Stimulated activated CD4-positive, alpha-beta T cell treated with anti-CD3 and anti-CD28 coated beads, Interleukin-2, amount 100 ng/mL, for 4 hours (primary cell): ENCODE measurements at regions not wholly inside any gene's neighbourhood (a gene's known extent, or its start where the extent isn't known, plus 50 kb on each side); places are given as distances from the start of the nearest gene placed in this dataset.

ENCODE experiments used
- DNase-seq: peaks from one replicate; pipeline ENCODE4 v3.0.0-alpha.2; 2020; ENCODE audit warnings: low read depth

DNA sequence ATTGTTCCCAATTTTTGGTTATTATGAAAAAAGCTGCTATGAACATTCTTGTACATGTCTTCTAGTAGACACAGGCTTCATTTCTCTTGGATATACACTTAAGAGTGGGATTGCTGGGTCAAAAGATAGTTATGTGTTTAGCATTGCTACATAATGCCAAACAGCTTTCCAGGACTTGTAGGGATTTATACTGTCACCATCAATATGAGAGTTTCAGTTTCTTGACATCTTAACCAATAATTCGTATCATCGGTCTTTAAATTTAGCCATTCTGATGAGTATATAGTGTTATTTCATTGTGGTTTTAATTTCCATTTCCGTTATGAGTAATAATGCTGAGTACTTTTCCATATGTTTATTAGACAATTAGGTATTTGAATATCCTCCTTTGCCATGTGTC is 190.3 kb upstream of the PFN2 start:
- DNase-seq = no peak

DNA sequence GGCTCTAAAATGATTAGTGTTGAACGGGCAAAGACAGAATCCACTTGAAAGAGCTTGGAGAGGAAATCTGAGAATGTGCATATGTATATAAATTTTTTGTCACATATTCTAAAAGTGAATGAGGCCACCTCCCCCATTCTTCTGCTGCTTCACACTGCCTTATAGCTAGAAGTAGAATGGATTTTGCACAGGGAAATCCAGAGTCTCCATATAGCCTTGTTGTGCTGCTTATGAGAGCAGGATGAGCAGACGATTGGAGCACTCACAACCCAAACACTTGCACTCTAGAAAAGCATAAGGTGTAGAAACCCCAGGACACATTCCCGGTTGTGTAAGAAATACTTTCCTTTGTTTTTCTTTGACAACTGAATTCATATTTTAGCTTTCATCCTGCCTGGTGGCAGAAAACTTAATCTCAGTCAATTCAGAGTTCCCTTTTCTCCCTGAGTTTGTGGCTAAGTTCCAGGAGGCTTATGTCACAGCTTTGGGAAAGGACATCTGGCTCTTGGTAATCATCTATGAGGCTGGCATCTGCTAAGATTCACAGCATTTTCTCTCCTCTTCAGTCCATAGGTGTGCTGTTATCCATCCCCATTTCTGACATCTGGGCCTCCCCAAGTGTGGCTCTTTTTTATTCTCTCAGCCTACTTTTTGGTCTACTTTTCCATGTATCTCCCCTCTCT is 188.4 kb upstream of the PFN2 start:
- no peak for DNase-seq

DNA sequence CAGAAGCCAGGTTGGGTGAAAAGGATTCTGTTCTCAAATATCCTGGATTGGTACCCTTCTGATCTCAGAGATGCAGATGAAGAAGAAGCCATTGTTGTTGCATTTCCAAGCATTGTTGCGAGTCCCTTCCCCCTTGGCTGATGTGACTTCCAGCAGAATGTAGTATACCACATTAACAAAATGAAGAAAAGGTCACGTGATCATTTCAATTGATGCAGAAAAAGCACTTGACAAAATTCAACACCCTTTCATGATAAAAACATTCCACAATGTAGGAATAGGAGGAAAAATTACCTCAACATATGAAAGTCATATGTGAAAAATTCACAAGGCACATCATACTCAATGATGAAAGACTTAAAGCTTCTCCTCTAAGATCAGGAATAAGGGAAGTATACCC is 181.9 kb upstream of the PFN2 start:
- no peak for DNase-seq

DNA sequence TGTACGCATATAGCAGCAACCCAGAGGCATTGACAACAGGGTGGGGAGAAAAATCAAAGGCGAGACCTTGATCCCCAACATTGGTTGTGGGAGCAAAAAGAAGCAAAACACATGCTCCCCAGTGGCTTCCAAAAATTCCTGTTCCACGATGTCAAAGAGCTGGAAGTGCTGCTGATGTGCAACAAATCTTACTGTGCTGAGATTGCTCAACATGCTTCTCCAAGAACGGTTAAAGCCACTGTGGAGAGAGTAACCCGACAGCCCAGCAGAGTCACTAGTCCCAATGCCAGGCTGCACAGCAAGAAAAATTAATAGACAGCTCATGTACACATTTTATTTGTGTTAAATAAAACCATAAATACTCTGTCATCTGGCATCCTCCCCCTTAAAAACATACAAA is 179.9 kb upstream of the PFN2 start:
- no peak for DNase-seq

DNA sequence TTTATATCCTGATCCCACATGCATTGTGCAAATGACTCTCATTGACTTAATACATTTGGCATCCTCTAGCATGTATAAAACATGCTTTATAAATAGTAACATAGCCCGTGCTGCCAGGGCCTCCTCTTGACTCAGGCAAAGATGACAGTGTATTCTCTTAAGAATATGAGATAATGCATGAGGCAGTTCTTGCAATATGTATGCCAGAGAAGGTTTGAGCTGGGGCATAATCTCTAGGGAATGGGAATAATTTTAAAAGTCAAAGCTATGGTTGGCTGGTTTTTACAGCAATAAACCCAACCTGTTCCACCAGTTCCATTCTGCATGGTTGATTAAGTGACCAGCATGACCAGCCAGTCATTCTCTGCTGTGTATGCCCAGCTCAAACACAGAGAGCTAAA is 179.0 kb upstream of the PFN2 start:
- no peak for DNase-seq

DNA sequence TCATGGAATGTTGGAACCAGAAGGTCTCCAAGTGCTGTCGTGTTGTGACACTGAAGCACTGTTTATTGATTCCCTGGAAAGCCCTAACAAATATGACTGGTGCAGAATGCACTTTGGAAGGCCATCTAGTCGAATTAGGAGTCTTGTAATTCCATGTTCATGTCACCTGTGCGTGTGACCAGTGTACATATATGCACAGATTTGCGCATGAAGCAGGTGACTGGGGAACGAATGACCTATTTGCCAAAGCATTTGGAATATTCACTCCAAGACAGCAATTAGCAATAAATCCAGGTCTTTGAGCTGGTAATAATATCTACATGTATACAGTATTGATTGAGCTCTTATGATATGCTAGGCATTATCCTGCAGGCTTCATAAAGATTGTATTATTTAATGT is 177.5 kb upstream of the PFN2 start:
- DNase-seq = no peak

DNA sequence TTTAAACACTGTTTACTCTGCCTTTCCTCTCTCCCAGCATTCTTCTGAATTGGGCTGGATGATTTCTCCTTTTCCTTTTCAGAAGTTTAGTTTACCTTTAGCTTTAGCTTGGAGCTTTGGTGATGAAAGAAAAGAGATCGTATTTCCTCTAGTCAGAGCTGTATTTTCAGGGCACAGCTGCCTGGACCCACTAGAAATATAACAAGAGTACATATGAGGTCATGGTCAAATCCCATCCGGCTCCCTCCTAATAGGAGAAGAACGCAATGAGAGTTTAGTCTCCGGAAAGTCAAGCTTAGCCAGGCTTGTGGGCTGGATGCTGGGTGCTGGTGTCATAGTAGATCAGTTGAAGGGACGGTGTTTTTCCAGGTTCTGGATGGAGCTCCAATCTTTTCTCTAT is 177.1 kb upstream of the PFN2 start:
- no peak for DNase-seq

DNA sequence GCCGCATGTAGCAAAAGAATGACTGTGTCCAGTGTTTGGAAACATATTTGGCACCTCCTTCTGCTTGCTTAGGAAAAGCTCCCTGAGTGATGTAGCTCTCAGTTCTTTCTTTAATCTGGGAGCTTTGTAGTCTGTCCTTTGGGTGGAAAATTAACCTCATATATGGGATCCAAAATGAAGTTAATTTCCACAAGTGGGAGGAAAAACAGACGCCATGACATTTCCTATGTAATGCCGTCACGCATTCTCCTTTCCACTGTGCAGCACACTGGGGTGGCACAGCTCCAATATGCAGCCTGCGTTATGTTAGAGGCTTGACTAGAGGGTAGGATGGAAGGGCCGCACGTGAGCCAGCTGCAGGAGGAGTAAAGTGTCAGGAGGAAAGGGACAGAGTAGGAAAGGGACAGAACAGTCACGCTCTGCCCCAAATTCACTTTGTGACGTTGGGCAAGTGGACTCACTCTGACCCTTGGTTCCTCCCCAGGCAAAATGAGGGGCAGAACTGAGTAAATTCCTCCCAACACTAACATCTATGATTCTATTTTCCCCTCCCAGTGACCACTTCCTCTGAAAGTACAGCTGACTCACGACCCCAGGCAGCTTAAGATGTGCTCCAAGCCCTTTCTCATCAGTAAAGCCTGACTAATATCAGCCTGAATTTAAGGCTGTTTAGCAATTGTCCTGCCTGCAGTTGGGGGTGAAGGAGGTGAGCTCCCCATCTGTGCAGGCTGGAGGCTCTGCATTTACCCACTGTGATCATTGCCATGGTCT is 176.5 kb upstream of the PFN2 start:
- no peak for DNase-seq

DNA sequence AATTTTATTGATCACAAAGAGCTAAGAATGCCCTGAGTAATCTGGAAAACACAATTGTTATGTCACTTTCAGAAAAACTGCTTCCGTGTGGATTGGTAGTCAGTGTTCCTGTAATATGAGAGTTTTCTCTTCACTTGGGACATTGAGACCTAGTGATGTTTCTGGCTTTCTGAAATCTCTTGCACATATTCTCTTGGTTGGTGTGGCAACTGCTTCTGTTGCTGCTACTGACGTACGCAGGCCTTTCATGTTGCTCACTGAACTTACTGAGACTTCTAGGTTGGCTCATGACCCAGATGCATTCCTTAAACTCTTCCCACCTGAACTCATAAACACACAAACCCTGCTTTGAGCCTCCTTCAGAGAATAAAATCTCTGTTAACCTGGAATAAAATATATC is 175.0 kb upstream of the PFN2 start:
- DNase-seq = no peak

DNA sequence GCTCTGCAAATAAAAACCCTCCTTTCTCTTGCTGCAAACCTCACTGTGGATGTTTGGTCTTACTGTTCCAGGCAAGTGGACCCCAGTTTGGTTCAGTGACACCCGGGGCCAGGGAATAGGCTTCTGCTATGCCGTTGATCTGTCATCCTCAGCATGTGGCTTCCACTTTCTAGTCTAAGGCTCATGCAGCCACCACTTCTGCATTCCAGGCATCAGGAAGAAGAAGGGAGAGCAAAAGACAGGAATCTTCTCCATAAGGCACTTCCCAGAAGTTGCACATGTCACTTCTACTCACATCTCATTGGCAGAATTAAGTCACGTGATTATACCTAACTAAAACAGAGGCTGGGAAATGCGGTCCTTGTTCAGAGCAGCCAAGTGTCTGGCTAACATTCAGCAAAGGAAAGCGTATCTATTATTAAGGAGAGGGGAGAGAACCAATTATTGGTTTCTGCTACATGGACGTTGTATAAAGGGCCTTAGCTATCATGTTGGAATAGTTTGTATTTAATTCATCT is 173.6 kb upstream of the PFN2 start:
- DNase-seq = no peak

DNA sequence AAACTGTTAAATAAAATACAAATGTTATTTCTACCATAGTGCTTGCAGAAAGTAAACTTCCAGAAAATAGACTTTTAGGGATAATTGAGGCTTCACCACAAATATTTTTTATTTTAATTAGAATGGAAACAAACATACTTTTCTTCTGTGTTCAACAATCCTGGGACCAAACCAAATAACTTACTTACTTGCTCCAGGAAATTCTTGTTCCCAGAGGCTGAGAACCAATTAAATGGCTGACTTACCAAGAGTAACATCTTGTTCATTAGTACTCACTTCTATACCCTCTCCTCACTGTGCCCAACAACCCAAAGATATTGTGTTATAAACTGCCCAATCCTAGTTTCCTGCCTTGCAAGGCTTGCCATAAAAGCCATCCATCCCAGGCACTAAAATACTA is 172.2 kb upstream of the PFN2 start:
- no peak for DNase-seq

DNA sequence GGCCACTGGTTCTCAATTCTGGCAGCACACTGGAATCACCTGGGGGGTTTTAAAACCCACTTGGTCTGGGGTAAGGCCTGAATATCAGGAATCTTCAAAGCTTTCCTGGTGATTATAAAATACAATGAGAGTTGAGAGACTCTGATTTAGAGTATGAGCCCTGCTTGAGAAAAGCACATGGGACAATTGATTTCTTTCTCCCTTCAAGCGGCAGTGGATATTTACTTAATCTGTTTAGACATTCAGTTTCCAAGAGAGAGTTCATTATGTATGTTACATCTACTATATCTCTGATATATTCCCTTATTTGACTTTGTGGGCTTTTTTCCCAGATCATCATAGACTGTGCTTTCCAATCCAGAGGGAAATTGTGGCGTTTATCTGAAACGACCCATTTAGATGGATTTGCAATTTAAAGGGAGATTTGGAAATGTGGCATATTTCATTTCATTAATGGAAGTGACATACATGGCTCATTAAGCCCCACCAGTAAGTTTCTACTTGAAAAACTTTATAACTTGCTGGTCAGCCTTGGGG is 171.2 kb upstream of the PFN2 start:
- no peak for DNase-seq

DNA sequence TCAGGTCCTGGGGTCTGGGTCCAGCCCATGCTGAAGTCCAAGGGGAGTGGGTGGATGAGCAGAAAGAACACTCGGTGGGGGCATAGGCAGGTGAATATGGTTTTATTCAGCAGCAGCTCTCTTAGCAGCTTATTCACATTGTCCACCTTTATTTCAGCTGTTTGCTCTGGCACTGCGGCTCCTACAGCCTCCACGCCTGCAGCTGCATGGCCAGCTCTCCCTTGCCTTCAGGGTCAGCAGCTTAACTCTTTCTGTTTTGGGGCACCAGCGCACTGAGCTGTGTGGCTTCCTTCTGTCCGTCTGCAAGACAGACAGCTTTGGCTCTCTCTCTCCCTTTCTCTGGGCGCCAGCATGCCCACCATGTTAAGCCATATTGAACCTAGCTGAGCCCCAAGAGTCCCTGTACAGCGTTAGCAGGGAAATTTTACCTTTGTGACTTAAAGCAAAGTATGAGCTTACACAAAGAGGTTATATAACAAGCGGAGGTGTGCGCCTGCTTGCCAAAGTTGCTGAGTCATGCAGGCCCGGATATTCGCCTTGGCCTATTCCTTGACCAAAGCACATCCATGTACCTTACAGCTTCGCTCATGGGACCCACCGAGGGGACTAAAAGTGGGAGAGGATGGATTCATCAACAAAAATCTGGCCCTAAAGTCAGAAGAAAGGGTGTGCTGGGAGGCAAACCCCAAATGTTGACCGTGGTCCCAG is 170.1 kb upstream of the PFN2 start:
- no peak for DNase-seq

DNA sequence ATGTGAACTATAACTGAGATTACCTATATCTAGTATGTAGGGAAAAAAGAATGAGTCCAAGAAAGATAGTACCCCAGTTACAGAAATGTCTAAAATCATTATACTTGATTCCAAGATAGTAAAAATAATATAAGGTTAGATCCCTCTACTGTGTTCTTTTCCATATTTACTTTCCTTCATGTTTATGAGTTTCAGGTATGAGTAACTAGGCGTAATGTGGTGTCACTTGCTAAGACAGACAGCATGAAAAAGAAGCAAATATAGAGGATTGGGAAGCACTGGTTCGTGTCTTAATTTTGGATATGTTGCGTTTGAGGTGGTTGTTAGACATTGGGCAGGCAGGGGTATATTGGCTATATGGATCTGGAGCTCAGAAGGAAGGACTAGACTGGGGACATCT is 168.1 kb upstream of the PFN2 start:
- DNase-seq = no peak

DNA sequence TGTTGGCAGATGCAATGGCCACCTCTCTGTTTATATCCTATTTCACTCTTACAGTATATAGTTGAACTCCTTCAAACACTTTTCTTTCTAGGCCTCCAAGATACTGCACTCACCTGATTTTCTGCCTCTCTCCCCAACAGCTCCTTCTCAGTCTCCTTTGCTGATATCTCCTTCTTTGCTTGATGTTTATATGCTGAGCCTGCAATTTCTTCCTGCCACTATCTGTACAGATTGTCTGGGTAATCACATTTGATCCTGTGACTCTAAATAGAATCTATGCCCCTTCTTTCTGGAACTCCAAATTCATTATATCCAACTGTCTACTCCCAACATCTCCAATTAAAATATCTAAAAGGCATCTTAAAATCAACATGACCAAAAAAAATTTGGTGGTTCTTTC is 165.5 kb upstream of the PFN2 start:
- no peak for DNase-seq

DNA sequence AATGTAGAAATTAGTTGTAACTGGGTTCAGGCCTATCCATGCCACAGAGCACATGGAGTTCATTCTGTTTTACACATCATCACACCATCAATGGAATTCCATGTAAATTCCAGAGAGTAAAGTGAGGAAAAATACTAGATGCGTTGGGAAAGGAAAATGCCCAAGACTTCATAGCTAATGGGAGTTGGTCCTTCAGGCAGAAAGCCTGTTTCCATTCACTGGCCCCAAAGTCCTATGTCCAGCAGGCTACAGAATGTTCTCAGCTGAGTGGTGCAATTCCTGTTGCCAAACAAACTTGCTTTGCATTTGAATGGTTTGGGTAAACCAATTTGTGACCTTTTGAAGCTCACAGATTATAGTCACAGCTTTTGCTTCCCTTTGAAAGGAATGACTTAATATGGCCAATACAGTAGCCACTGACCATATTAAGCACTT is 164.6 kb upstream of the PFN2 start:
- DNase-seq = no peak

DNA sequence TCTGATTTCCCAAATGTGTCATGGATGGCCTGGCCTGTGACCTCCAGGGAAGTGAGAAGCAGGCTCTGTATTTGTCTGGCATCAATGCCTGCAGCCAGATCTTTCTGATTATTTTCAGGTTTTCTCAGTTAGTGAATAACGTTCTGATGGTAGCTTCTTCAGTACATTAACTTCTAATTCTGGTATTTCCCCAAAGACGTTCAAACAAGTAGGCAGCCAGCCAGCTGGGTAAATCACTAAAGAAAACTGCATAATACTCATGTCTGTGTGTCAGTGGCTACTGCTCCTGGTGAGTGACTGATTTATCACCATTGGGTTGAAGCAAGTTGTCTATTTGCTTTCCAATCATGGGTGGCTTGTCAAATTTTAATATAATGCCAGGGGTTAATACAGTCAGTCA is 162.6 kb upstream of the PFN2 start:
- DNase-seq = no peak

DNA sequence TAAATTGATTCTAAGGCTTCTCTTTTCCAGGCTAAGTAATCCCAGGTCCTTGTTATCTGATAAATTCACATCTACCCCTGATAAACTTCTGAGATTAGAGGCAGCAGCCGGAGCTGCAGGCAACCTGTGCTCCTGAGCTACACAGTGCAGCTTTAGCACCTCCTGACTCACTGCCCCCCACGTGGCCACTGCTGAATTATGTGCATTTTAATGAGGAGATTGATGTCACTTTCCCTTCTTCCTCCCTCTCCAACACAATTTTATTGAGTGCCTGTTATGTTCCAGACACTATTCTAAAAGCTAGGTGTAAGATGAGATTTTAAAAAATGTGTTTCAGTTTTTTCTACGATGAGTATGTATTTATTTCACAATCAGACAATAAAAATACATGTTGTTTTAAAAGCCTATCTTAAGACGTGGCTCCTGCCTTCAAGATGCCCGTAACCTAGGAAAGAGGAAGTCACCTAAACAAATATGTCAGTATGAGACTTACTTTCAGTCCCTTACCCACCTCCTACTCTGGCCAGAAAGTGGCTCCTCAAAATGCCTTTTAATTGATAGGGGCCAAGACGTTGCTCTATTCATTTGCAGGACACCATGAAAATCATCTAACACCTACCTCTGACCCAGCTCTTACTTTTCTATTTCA is 161.5 kb upstream of the PFN2 start:
- no peak for DNase-seq

DNA sequence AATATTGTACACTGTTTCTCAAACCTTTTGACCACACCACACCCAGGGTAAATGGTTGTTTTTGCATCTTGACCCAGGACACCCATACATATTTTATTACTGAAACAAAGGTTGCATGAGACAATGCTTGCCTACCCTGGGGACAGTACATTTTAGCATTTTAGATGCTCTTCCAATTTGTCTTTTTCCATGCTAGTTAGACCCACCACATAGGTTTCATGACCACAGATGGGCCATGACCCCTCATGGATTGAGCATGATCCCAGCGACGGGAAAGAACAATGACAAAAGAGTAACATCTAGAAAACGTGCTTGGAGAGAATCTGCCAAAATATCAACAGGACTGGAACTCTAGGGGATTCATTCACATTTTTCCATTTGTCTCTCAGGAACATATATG is 161.0 kb upstream of the PFN2 start:
- no peak for DNase-seq

DNA sequence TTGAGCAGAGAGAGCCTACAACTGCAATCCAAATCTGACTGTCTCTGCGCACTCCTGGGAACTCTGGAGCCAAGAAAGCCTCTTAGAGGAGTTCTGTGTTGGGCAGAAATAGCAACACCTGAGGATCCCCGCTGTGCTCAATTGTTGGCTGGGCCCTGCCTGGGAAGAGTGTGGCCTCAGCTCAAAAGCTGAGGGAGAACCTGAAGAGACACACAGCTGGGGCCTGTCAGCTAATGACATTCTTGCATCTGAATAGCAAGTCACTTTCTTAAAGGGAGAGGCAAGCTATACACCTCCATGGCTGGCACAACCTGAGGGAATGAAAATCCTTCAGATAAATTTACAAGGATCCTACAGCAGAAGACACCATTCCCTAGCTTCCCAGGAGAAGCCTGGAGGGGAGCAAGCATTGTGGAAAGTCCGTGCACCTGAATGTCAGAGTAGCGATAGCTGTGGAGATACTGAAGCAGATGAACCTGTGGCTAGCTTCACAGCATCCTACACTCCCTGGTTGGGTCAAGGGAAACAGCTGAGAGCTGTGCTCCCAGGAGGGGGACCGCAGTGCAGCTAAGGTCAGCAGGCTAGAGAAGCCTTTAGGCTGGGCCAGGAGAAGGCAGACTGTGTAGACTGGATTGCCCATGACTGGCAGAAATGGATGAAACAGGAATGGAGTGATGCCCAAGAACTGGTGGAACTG is 159.9 kb upstream of the PFN2 start:
- no peak for DNase-seq

DNA sequence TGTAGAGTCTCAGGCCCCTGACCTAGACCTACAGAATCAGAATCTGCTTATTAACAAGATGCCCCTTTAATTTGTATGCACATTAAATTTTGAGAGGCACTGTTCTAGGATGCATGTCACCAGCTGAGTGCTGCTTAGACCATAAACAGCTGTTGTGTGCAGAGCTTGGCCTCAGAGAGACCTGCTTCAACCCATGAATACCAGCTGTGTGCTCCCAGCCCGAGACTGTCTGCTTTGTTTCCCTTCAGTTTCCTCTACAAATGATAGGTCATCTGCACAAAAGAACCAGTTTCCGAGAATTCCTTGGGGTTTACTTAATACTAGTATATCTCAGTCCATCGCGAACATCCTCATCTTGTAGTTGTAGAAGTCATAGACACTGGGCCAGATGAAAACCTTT is 158.5 kb upstream of the PFN2 start:
- no peak for DNase-seq

DNA sequence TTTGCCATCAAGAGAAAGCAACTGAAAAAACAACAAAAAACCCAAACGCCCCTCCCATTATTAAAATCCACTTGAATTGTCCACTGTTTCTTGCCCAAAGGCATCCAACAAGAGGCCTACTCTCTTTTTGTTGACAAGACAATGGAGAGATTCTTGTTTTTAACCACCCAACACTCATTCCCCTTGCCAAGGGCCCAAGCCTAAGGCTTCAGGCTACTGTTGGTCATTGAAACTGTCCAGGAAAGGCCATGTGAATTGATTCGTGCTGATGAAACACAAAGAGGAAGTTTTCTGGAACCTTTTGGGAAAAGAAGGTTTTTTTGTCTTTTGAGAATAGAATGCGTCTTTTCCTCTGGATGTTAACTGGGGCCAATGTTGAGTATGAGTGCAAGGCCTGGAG is 157.4 kb upstream of the PFN2 start:
- DNase-seq = no peak
